ENCODE measurements at regions not wholly inside any gene's neighbourhood (a gene's known extent, or its start where the extent isn't known, plus 50 kb on each side); places are given as distances from the start of the nearest gene placed in this dataset.

- no peak overlapping the region for H3K27ac Mint-ChIP-seq
- WGBS (ENCODE audit: insufficient coverage) = 100% methylated on average over 2 of the region's 6 CpGs
- Histone ChIP-seq H3K27me3 (ENCODE audit: control insufficient read depth in 2 of 2, insufficient read depth in 2 of 2, low read length in 2 of 2) (no peaks in the 10 kb centered on the region), H3K4me2 (replicated peaks; ENCODE audit: extremely low read depth, low read length, poor library complexity, severe bottlenecking) (no peak overlapping the region), H4K20me1 (ENCODE audit: insufficient read depth, low read length) (no peaks in the 10 kb centered on the region), H3K4me1 (ENCODE audit: control insufficient read depth in 1 of 2, insufficient read depth in 2 of 2, low read length in 2 of 2) (no peaks in the 10 kb centered on the region), H3K27ac (ENCODE audit: low read depth in 1 of 2, low read length in 2 of 2) (no peak overlapping the region), H3K9me3 (replicated peaks in 1 of 2; ENCODE audit: control insufficient read depth in 1 of 2, insufficient read depth in 1 of 2, low read length in 2 of 2) (no peaks in the 10 kb centered on the region), H3K4me3 (replicated peaks in 1 of 3; ENCODE audit: low read depth in 2 of 3, low read length in 3 of 3) (no peak overlapping the region), H3K79me2 (ENCODE audit: insufficient read depth, low read length) (no peaks in the 10 kb centered on the region), H3K9ac (ENCODE audit: insufficient read depth, low read length, poor library complexity, severe bottlenecking) (no peak overlapping the region), H2AFZ (ENCODE audit: insufficient read depth, low read depth, low read length, poor library complexity, severe bottlenecking) (no peak overlapping the region), H3K36me3 (replicated peaks in 1 of 2; ENCODE audit: control insufficient read depth in 1 of 2, insufficient read depth in 2 of 2, low read length in 2 of 2) (no peaks in the 10 kb centered on the region)
- DNase-seq = no peak
- H3K36me3 Mint-ChIP-seq = no peaks in the 10 kb centered on the region
- peaks cover 0 to 3% (median 3%) of the 10 kb centered on the region in 3 donors for H3K27me3 Mint-ChIP-seq (ENCODE audit: low read depth in 3 of 3)
- no peaks in the 10 kb centered on the region for H3K4me1 Mint-ChIP-seq
- TF ChIP-seq, protein P1, sequence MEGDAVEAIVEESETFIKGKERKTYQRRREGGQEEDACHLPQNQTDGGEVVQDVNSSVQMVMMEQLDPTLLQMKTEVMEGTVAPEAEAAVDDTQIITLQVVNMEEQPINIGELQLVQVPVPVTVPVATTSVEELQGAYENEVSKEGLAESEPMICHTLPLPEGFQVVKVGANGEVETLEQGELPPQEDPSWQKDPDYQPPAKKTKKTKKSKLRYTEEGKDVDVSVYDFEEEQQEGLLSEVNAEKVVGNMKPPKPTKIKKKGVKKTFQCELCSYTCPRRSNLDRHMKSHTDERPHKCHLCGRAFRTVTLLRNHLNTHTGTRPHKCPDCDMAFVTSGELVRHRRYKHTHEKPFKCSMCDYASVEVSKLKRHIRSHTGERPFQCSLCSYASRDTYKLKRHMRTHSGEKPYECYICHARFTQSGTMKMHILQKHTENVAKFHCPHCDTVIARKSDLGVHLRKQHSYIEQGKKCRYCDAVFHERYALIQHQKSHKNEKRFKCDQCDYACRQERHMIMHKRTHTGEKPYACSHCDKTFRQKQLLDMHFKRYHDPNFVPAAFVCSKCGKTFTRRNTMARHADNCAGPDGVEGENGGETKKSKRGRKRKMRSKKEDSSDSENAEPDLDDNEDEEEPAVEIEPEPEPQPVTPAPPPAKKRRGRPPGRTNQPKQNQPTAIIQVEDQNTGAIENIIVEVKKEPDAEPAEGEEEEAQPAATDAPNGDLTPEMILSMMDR (IDR thresholded peaks at IDR 0.05) = no peak
- no peak overlapping the region for H3K4me3 Mint-ChIP-seq
- intact Hi-C loops (cut with micrococcal nuclease) = no loop called here
- peaks cover 0 to 7% (median 0%) of the 10 kb centered on the region in 7 donors for H3K9me3 Mint-ChIP-seq
Observed at GRCh38 chr21:35860189-35860869, 200.0 kb downstream of the SETD4 start.

- Histone ChIP-seq H3K79me2 (ENCODE audit: insufficient read depth, low read length) (no peaks in the 10 kb centered on the region), H3K4me3 (replicated peaks in 1 of 3; ENCODE audit: low read depth in 2 of 3, low read length in 3 of 3) (no peak overlapping the region), H3K4me2 (replicated peaks; ENCODE audit: extremely low read depth, low read length, poor library complexity, severe bottlenecking) (no peak overlapping the region), H4K20me1 (ENCODE audit: insufficient read depth, low read length) (no peaks in the 10 kb centered on the region), H3K4me1 (ENCODE audit: control insufficient read depth in 1 of 2, insufficient read depth in 2 of 2, low read length in 2 of 2) (no peaks in the 10 kb centered on the region), H3K36me3 (replicated peaks in 1 of 2; ENCODE audit: control insufficient read depth in 1 of 2, insufficient read depth in 2 of 2, low read length in 2 of 2) (no peaks in the 10 kb centered on the region), H3K27ac (ENCODE audit: low read depth in 1 of 2, low read length in 2 of 2) (no peak overlapping the region), H2AFZ (ENCODE audit: insufficient read depth, low read depth, low read length, poor library complexity, severe bottlenecking) (no peak overlapping the region), H3K9ac (ENCODE audit: insufficient read depth, low read length, poor library complexity, severe bottlenecking) (no peak overlapping the region), H3K9me3 (replicated peaks in 1 of 2; ENCODE audit: control insufficient read depth in 1 of 2, insufficient read depth in 1 of 2, low read length in 2 of 2) (no peaks in the 10 kb centered on the region), H3K27me3 (ENCODE audit: control insufficient read depth in 2 of 2, insufficient read depth in 2 of 2, low read length in 2 of 2) (no peaks in the 10 kb centered on the region)
- Mint-ChIP-seq H3K36me3 (no peaks in the 10 kb centered on the region), H3K4me1 (no peaks in the 10 kb centered on the region), H3K27me3 (ENCODE audit: low read depth in 3 of 3) (peaks cover 0 to 4% (median 3%) of the 10 kb centered on the region in 3 donors), H3K4me3 (no peak overlapping the region), H3K27ac (no peak overlapping the region), H3K9me3 (peaks cover 0 to 7% (median 0%) of the 10 kb centered on the region in 7 donors)
- WGBS (ENCODE audit: insufficient coverage) = 100% methylated on average over 1 of the region's 3 CpGs
- DNase-seq = no peak
- intact Hi-C loops (cut with micrococcal nuclease) = no loop called here
- TF ChIP-seq, protein P1 (IDR thresholded peaks at IDR 0.05) = no peak
Observed at GRCh38 chr21:35859677-35860076, 200.6 kb downstream of the SETD4 start.

Data from CD14-positive monocyte (primary cell).